Endothelial cell of umbilical vein (primary cell): ENCODE measurements at regions not wholly inside any gene's neighbourhood (a gene's known extent, or its start where the extent isn't known, plus 50 kb on each side); places are given as distances from the start of the nearest gene placed in this dataset.

Experiments
- BruUV-seq: library from RNA; stranded (reverse); fragments of 400-500 nt; replicated peaks from 2 replicates; lab custom pipeline; 2021; lab: Mats Ljungman, UMichigan
- CTCF ChIA-PET: fragments of 300-600, 350-600 bp; sonication (Branson Sonifier 250); formaldehyde crosslinking; loops from one replicate; lab custom pipeline; 2021; ENCODE audit warnings: antibody characterized with exemption, inconsistent platforms; lab: Charles Lee
- POLR2A ChIA-PET: fragments of 300-600, 350-600 bp; sonication (Branson Sonifier 250); formaldehyde crosslinking; loops from one replicate; lab custom pipeline; 2021; ENCODE audit warnings: antibody characterized with exemption, inconsistent platforms; lab: Charles Lee
- DNase-seq: peaks from one replicate; pipeline ENCODE4 v3.0.0-alpha.2; 2011; ENCODE audit warnings: low read depth, low spot score
- FAIRE-seq: peaks from 2 replicates; lab custom pipeline; 2011; peaks lifted over from hg19 to GRCh38; lab: Jason Lieb, UNC
- H2AFZ ChIP-seq: 2 replicates; pipeline ENCODE4 v1.6.0; 2012; ENCODE audit warnings: low read depth, low read length, control low read depth, inconsistent platforms
- H3K27ac ChIP-seq: 2 replicates; pipeline ENCODE4 v1.5.1; 2011; ENCODE audit warnings: low read depth, mild to moderate bottlenecking, control low read depth, low read length, moderate library complexity; ENCODE audit not compliant: insufficient read depth
- H3K27me3 ChIP-seq, 2 experiments: 2 replicates each; pipeline versions ENCODE4 v1.6.0 to v1.6.1; 2011; ENCODE audit warnings: low read length in 2 of 2, mixed read lengths in 1 of 2; ENCODE audit not compliant: control insufficient read depth in 2 of 2, insufficient read depth in 2 of 2
- H3K36me3 ChIP-seq, 2 experiments: 2 replicates in 1 of 2; 3 replicates in 1 of 2; pipeline ENCODE4 v1.5.1; 2011; ENCODE audit warnings: low read length in 2 of 2, mild to moderate bottlenecking in 1 of 2, moderate library complexity in 1 of 2; ENCODE audit not compliant: control insufficient read depth in 2 of 2, insufficient read depth in 2 of 2; ENCODE audit errors: extremely low read depth in 1 of 2
- H3K4me1 ChIP-seq: 3 replicates; pipeline ENCODE4 v1.5.1; 2011; ENCODE audit warnings: mild to moderate bottlenecking, low read length; ENCODE audit not compliant: control insufficient read depth, insufficient read depth; ENCODE audit errors: extremely low read depth
- H3K4me2 ChIP-seq: 2 replicates; pipeline ENCODE4 v1.6.1; 2011; ENCODE audit warnings: low read length, control low read depth, mixed read lengths; ENCODE audit not compliant: insufficient read depth
- H3K4me3 ChIP-seq, 3 experiments: fragments of 200-600 bp in 1 of 3; sonication (generic), shearing (Covaris generic) in 1 of 3; replicated peaks in 1 of 3; 2 replicates each; pipeline ENCODE4 v1.5.1; 2011 to 2016; ENCODE audit warnings: control low read depth in 3 of 3, low read length in 3 of 3, mild to moderate bottlenecking in 2 of 3, inconsistent platforms in 1 of 3, low read depth in 1 of 3, moderate library complexity in 1 of 3; ENCODE audit not compliant: insufficient read depth in 1 of 3
- H3K79me2 ChIP-seq: 2 replicates; pipeline ENCODE4 v1.6.0; 2012; ENCODE audit warnings: low read length, inconsistent platforms; ENCODE audit not compliant: control insufficient read depth, insufficient read depth
- H3K9ac ChIP-seq: replicated peaks from 2 replicates; pipeline ENCODE3; 2011; ENCODE audit warnings: low read length, control low read depth; ENCODE audit not compliant: insufficient read depth; ENCODE audit errors: extremely low read depth
- H3K9me1 ChIP-seq: replicated peaks from 3 replicates; pipeline ENCODE4 v1.6.0; 2011; ENCODE audit warnings: mild to moderate bottlenecking, low read length; ENCODE audit not compliant: control insufficient read depth, insufficient read depth; ENCODE audit errors: extremely low read depth
- H3K9me3 ChIP-seq: replicated peaks from 2 replicates; pipeline ENCODE4 v1.5.1; 2012; ENCODE audit warnings: low read length, inconsistent platforms; ENCODE audit not compliant: control insufficient read depth, insufficient read depth
- H4K20me1 ChIP-seq: replicated peaks from 2 replicates; pipeline ENCODE3; 2011; ENCODE audit warnings: mild to moderate bottlenecking, low read length; ENCODE audit not compliant: control insufficient read depth, insufficient read depth; ENCODE audit errors: extremely low read depth
- CTCF ChIP-seq, 2 donors: IDR thresholded peaks; 1 replicate in 1 of 2; 2 replicates in 1 of 2; pipeline ENCODE4 v1.5.1; 2011; ENCODE audit warnings: low read length in 2 of 2, mild to moderate bottlenecking in 2 of 2, moderate library complexity in 2 of 2, control low read depth in 1 of 2, inconsistent platforms in 1 of 2, low read depth in 1 of 2; ENCODE audit not compliant: insufficient read depth in 1 of 2; ENCODE audit errors: extremely low read depth in 1 of 2
- EZH2 ChIP-seq: IDR thresholded peaks from 2 replicates; pipeline ENCODE4 v1.6.1; 2012; ENCODE audit warnings: borderline replicate concordance, low read depth, mild to moderate bottlenecking, moderate library complexity, low read length, inconsistent platforms; ENCODE audit not compliant: severe bottlenecking
- FOS ChIP-seq: IDR thresholded peaks from 2 replicates; pipeline ENCODE4 v1.6.1; 2011; ENCODE audit warnings: mild to moderate bottlenecking, low read length, moderate library complexity, borderline replicate concordance; ENCODE audit not compliant: insufficient read depth
- GATA2 ChIP-seq: IDR thresholded peaks from 2 replicates; pipeline ENCODE4 v1.7.0; 2011; ENCODE audit warnings: low read depth, mild to moderate bottlenecking, moderate library complexity, mixed read lengths, low read length; ENCODE audit not compliant: insufficient read length, insufficient read depth
- JUN ChIP-seq: IDR thresholded peaks from 2 replicates; pipeline ENCODE4 v1.6.1; 2011; ENCODE audit warnings: borderline replicate concordance, low read depth; ENCODE audit not compliant: insufficient read length, insufficient read depth
- MYC ChIP-seq: IDR thresholded peaks from one replicate; pipeline ENCODE4 v1.6.1; 2011; ENCODE audit warnings: mild to moderate bottlenecking, low read depth, low read length
- POLR2A ChIP-seq: IDR thresholded peaks from 2 replicates; pipeline ENCODE4 v1.6.1; 2012; ENCODE audit warnings: low read depth, mild to moderate bottlenecking, control low read depth, low read length
- POLR2AphosphoS5 ChIP-seq: IDR thresholded peaks from 2 replicates; pipeline ENCODE4 v1.6.1; 2012; ENCODE audit warnings: low read depth, mild to moderate bottlenecking, control low read depth, low read length, moderate library complexity; ENCODE audit not compliant: insufficient read depth
- dilution Hi-C: fragments of 300-500 bp; cut with MboI; formaldehyde crosslinking; loops from one replicate; pipeline ENCODE4 v1.15.0; 2019; ENCODE audit warnings: low sequenced_read_pairs; ENCODE audit not compliant: extremely low pct_ligation_motif_present
- intact Hi-C: fragments of 100-400 bp; cut with micrococcal nuclease; formaldehyde crosslinking; loops from one replicate; pipeline ENCODE4 v1.10.0; 2022
- TF ChIP-seq, protein P1 (sequence below): IDR thresholded peaks from 2 replicates; pipeline ENCODE4 v1.6.1; 2011; ENCODE audit not compliant: insufficient read depth, insufficient read length

- no peak overlapping the region for H3K9ac ChIP-seq
- ChIA-PET POLR2A (no interaction called here), CTCF (no interaction called here)
- no peak for TF ChIP-seq POLR2A
- TF ChIP-seq, protein P1, sequence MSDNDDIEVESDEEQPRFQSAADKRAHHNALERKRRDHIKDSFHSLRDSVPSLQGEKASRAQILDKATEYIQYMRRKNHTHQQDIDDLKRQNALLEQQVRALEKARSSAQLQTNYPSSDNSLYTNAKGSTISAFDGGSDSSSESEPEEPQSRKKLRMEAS, result no peak
- no peak for TF ChIP-seq EZH2
- TF ChIP-seq GATA2, result no peak
- no peak for TF ChIP-seq FOS
- no peak for TF ChIP-seq JUN
- TF ChIP-seq POLR2AphosphoS5, result no peak
- no peak for TF ChIP-seq CTCF (IDR thresholded peaks at IDR 0.05; ENCODE audit: extremely low read depth in 1 of 2, insufficient read depth in 1 of 2, low read depth in 1 of 2, low read length in 2 of 2)
- no peak for TF ChIP-seq MYC
- dilution Hi-C loops, result no loop called here
- no peak for FAIRE-seq
- H3K27me3 ChIP-seq, result peaks cover 0 to 8% of the 10 kb centered on the region in 2 experiments
- no peaks in the 10 kb centered on the region for H3K9me3 ChIP-seq
- H3K79me2 ChIP-seq, result no peaks in the 10 kb centered on the region
- DNase-seq, result no peak
- no peaks in the 10 kb centered on the region for H3K36me3 ChIP-seq
- H4K20me1 ChIP-seq, result no peaks in the 10 kb centered on the region
- no peak overlapping the region for H3K4me3 ChIP-seq
- intact Hi-C loops, result no loop called here
- no peaks in the 10 kb centered on the region for H3K4me1 ChIP-seq
- no peak overlapping the region for H3K27ac ChIP-seq
- no peak overlapping the region for H2AFZ ChIP-seq
- H3K4me2 ChIP-seq, result no peak overlapping the region
- H3K9me1 ChIP-seq, result no peaks in the 10 kb centered on the region
- BruUV-seq, result no TSS peak
Measured at GRCh38 chr5:112594095-112594850, 143.4 kb upstream of the APC start.
